ENCODE measurements at regions not wholly inside any gene's neighbourhood (a gene's known extent, or its start where the extent isn't known, plus 50 kb on each side); places are given as distances from the start of the nearest gene placed in this dataset.

DNA sequence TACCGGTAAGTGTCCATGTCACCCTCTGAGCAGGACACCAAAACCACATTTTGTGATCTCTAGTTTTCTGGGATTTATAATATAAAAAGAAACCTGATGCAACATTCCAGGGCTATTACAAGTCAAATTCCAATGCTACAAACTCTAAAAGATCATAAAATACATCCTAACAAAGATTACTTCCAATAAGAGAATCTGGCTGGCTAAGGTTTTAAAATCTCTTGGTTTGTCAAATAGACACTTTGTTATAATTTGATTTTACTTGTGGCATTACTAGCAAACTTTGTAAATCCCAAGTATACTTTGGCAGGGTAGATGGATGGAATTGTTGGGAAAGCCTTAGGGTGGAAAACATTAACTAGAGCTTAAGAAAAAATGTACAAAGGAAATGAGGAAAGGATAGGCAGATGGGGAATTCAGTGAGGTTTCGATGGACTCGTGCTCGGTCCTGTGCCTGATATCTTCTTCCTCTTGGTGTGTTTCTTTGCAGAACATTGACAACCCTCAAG is 74.0 kb upstream of the POMP start:
- TF ChIP-seq POLR2AphosphoS5 (IDR thresholded peaks at IDR 0.05) (no peak), POLR2A (IDR thresholded peaks at IDR 0.05) (no peak)
- TF ChIP-seq, protein P1, sequence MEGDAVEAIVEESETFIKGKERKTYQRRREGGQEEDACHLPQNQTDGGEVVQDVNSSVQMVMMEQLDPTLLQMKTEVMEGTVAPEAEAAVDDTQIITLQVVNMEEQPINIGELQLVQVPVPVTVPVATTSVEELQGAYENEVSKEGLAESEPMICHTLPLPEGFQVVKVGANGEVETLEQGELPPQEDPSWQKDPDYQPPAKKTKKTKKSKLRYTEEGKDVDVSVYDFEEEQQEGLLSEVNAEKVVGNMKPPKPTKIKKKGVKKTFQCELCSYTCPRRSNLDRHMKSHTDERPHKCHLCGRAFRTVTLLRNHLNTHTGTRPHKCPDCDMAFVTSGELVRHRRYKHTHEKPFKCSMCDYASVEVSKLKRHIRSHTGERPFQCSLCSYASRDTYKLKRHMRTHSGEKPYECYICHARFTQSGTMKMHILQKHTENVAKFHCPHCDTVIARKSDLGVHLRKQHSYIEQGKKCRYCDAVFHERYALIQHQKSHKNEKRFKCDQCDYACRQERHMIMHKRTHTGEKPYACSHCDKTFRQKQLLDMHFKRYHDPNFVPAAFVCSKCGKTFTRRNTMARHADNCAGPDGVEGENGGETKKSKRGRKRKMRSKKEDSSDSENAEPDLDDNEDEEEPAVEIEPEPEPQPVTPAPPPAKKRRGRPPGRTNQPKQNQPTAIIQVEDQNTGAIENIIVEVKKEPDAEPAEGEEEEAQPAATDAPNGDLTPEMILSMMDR (IDR thresholded peaks at IDR 0.05) = no peak
